ENCODE measurements at regions not wholly inside any gene's neighbourhood (a gene's known extent, or its start where the extent isn't known, plus 50 kb on each side); places are given as distances from the start of the nearest gene placed in this dataset.
"Not testable (repeated sequence)": the region's sequence is repeated elsewhere in the genome, so short reads cannot be mapped to it uniquely, and the experiment has no call there.

DNA sequence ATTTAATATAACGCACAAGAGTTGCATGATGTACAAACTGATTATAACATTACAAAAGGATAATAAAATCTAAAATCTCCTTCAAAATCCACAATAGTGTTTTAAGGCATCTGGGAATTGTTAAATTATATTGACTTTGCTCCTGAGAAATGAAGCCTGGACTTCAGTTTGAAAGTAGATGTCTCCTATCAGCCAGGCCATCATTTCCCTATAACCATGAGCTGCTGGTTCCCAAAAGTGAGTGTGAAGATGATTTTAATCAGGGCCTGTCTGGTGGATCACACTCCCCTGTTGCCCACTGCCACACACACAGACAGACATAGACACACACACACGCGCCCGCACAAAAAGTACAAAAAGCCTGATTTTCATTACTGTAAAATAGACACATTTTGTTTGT lies 480.7 kb downstream of the RPS29 start:
- Histone ChIP-seq H2AFZ (ENCODE audit: low read depth, low read length) (no peak overlapping the region), H3K36me3 (ENCODE audit: insufficient read depth, low read length) (no peaks in the 10 kb centered on the region), H3K9me3 (ENCODE audit: low read length) (no peaks in the 10 kb centered on the region), H3K4me1 (ENCODE audit: insufficient read depth, low read length) (no peaks in the 10 kb centered on the region), H3K27me3 (ENCODE audit: insufficient read depth, low read length) (no peaks in the 10 kb centered on the region), H3K4me3 (ENCODE audit: low read length) (no peak overlapping the region)

GRCh38 chr14:49092345-49092744 lies 493.8 kb downstream of the RPS29 start:
- no peak overlapping the region for H3K4me3 ChIP-seq (ENCODE audit: low read length)
- H3K27me3 ChIP-seq (ENCODE audit: insufficient read depth, low read length) = no peaks in the 10 kb centered on the region
- no peaks in the 10 kb centered on the region for H3K4me1 ChIP-seq (ENCODE audit: insufficient read depth, low read length)
- no peaks in the 10 kb centered on the region for H3K36me3 ChIP-seq (ENCODE audit: insufficient read depth, low read length)
- no peak overlapping the region for H2AFZ ChIP-seq (ENCODE audit: low read depth, low read length)
- H3K9me3 ChIP-seq (ENCODE audit: low read length) = no peaks in the 10 kb centered on the region

DNA sequence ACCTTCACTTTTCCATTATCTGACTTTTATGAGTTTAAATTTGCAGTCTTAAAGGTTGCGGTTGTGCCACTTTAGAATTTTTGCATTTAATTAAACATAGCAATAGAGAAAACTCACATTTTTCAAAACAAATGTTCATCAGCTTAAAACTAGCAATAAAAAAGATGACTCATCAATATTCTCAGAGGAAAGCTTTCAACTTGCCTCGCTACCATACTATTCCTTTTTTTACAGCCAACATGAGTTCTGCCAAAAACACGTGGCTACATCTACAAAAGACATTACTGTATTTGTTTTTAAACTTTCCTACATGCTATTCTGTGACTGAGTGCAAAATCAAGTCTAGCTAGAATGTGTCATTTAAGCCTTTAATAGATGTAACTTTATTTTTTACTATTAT lies 497.1 kb downstream of the RPS29 start:
- H3K36me3 ChIP-seq (ENCODE audit: insufficient read depth, low read length) = no peaks in the 10 kb centered on the region
- H3K4me3 ChIP-seq (ENCODE audit: low read length) = no peak overlapping the region
- no peak overlapping the region for H2AFZ ChIP-seq (ENCODE audit: low read depth, low read length)
- H3K27me3 ChIP-seq (ENCODE audit: insufficient read depth, low read length) = no peaks in the 10 kb centered on the region
- no peaks in the 10 kb centered on the region for H3K9me3 ChIP-seq (ENCODE audit: low read length)
- no peaks in the 10 kb centered on the region for H3K4me1 ChIP-seq (ENCODE audit: insufficient read depth, low read length)

DNA sequence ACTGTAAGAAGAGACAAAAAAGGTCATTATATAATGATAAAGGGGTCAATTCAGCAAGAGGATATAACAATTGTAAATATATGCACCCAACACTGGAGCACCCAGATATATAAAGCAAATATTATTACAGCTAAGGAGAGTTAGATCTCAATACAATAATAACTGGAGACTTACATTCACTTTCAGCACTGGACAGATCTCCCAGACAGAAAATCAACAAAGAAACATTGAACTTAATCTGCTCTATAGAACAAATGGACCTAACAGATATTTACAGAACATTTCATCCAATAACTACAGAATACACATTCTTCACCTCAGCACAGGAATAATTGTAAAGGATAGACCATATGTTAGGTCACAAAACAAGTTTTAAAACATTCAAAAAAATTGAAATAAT lies 512.9 kb downstream of the RPS29 start:
- not testable (repeated sequence) for H3K4me3 ChIP-seq (ENCODE audit: low read length); H3K9me3 ChIP-seq (ENCODE audit: low read length); H3K4me1 ChIP-seq (ENCODE audit: insufficient read depth, low read length); H2AFZ ChIP-seq (ENCODE audit: low read depth, low read length); H3K36me3 ChIP-seq (ENCODE audit: insufficient read depth, low read length); H3K27me3 ChIP-seq (ENCODE audit: insufficient read depth, low read length)

- Histone ChIP-seq H3K4me3 (ENCODE audit: low read length) (no peak overlapping the region), H3K9me3 (ENCODE audit: low read length) (no peaks in the 10 kb centered on the region), H3K27me3 (ENCODE audit: insufficient read depth, low read length) (no peaks in the 10 kb centered on the region), H3K4me1 (ENCODE audit: insufficient read depth, low read length) (no peaks in the 10 kb centered on the region), H3K36me3 (ENCODE audit: insufficient read depth, low read length) (no peaks in the 10 kb centered on the region), H2AFZ (ENCODE audit: low read depth, low read length) (no peak overlapping the region)
These were observed 527.7 kb downstream of the RPS29 start for GRCh38 chr14:49058511-49058910.

DNA sequence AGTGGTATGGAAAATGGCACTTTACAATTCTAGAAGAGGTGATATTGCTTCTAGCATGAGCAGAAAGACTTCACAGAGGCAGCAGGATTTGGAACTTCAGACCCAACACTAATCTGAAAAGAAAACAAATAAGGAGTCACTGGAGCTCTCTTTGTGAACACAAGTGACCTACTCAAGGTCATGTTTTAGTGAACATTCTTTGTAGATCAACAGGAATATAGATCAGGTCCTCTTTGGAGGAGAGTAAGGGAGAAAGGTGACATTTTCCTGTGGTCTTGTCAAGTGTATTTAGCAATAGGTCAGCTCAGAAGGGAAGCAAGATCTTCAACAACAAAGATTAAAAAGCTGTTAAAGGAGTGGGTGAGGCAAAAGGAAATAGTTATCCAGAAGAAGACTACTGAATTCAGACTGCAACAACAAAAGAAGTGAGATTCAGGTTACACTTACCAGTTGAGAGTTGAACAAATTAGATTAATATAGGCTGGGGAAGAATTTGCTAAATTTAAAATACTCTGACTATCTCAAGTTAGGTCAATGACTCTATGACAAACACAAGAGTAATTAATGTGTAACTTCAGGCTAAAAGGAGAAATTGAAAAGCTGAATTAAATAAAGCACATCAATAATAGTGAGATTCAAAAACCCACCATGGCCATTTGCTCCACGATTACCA lies 528.2 kb downstream of the RPS29 start:
- no peaks in the 10 kb centered on the region for H3K4me1 ChIP-seq (ENCODE audit: insufficient read depth, low read length)
- H3K27me3 ChIP-seq (ENCODE audit: insufficient read depth, low read length) = no peaks in the 10 kb centered on the region
- H3K9me3 ChIP-seq (ENCODE audit: low read length) = no peaks in the 10 kb centered on the region
- H2AFZ ChIP-seq (ENCODE audit: low read depth, low read length) = no peak overlapping the region
- no peak overlapping the region for H3K4me3 ChIP-seq (ENCODE audit: low read length)
- H3K36me3 ChIP-seq (ENCODE audit: insufficient read depth, low read length) = no peaks in the 10 kb centered on the region

- Histone ChIP-seq H3K9me3 (ENCODE audit: low read length) (no peaks in the 10 kb centered on the region), H3K4me1 (ENCODE audit: insufficient read depth, low read length) (no peaks in the 10 kb centered on the region), H3K4me3 (ENCODE audit: low read length) (no peak overlapping the region)
These were observed 530.2 kb downstream of the RPS29 start for GRCh38 chr14:49056021-49056420.

GRCh38 chr14:49052521-49052920 lies 533.7 kb downstream of the RPS29 start:
- no peaks in the 10 kb centered on the region for H3K9me3 ChIP-seq (ENCODE audit: low read length)
- no peak overlapping the region for H2AFZ ChIP-seq (ENCODE audit: low read depth, low read length)
- H3K27me3 ChIP-seq (ENCODE audit: insufficient read depth, low read length) = no peaks in the 10 kb centered on the region
- peaks cover 2% of the 10 kb centered on the region for H3K4me1 ChIP-seq (ENCODE audit: insufficient read depth, low read length)
- H3K4me3 ChIP-seq (ENCODE audit: low read length) = no peak overlapping the region
- no peaks in the 10 kb centered on the region for H3K36me3 ChIP-seq (ENCODE audit: insufficient read depth, low read length)

More at GRCh38 chr14:49056021-49056420, 530.2 kb downstream of the RPS29 start:
- Histone ChIP-seq H3K36me3 (ENCODE audit: insufficient read depth, low read length) (no peaks in the 10 kb centered on the region), H3K27me3 (ENCODE audit: insufficient read depth, low read length) (no peaks in the 10 kb centered on the region), H2AFZ (ENCODE audit: low read depth, low read length) (no peak overlapping the region)

DNA sequence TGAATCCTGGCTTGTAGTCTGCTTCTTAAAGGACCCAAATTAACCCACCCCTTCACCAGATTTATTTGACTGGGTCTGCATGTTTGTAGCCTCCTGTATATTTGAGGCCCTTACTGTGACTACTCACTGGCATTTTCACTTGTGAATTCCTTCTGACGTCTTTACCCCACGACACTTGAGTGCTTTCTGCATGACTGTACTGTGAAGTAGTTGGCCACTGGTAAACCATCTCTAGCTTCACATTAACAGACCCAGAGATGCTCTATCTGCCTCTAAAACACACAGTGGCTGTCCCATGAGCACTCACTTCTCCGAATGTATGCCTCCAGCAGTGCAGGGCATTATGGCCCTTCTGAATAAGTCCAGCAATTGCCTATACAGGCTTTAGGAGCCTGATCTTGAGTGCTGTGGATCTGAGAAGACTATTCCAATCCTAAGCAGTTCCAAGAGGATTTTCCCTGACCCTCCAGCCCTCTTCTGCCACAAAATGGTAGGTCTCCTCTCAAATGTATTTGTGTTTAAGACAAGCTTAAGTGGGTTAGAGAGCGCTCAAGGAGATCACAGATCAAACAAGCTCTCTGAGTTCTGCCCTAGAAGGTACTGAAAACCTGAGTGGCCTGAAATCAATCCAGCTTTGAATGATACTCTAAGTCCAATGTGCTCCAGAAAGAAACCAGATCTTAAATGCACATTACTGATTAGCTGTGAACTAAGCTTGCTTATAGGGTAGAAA lies 534.7 kb downstream of the RPS29 start:
- Histone ChIP-seq H3K36me3 (ENCODE audit: insufficient read depth, low read length) (no peaks in the 10 kb centered on the region), H2AFZ (ENCODE audit: low read depth, low read length) (no peak overlapping the region), H3K4me1 (ENCODE audit: insufficient read depth, low read length) (peaks cover 2% of the 10 kb centered on the region), H3K27me3 (ENCODE audit: insufficient read depth, low read length) (no peaks in the 10 kb centered on the region), H3K9me3 (ENCODE audit: low read length) (no peaks in the 10 kb centered on the region), H3K4me3 (ENCODE audit: low read length) (no peak overlapping the region)

GRCh38 chr14:49050822-49051221 lies 535.4 kb downstream of the RPS29 start:
- H3K27me3 ChIP-seq (ENCODE audit: insufficient read depth, low read length) = no peaks in the 10 kb centered on the region
- no peaks in the 10 kb centered on the region for H3K9me3 ChIP-seq (ENCODE audit: low read length)
- H3K36me3 ChIP-seq (ENCODE audit: insufficient read depth, low read length) = no peaks in the 10 kb centered on the region
- no peak overlapping the region for H2AFZ ChIP-seq (ENCODE audit: low read depth, low read length)
- H3K4me3 ChIP-seq (ENCODE audit: low read length) = no peak overlapping the region
- H3K4me1 ChIP-seq (ENCODE audit: insufficient read depth, low read length) = peaks cover 2% of the 10 kb centered on the region

- peaks cover 2% of the 10 kb centered on the region for H3K4me1 ChIP-seq (ENCODE audit: insufficient read depth, low read length)
- no peaks in the 10 kb centered on the region for H3K36me3 ChIP-seq (ENCODE audit: insufficient read depth, low read length)
- no peak overlapping the region for H3K4me3 ChIP-seq (ENCODE audit: low read length)
- no peaks in the 10 kb centered on the region for H3K9me3 ChIP-seq (ENCODE audit: low read length)
- H3K27me3 ChIP-seq (ENCODE audit: insufficient read depth, low read length) = no peaks in the 10 kb centered on the region
- H2AFZ ChIP-seq (ENCODE audit: low read depth, low read length) = no peak overlapping the region
These were observed 536.5 kb downstream of the RPS29 start for GRCh38 chr14:49049711-49050110.

- Histone ChIP-seq H3K36me3 (ENCODE audit: insufficient read depth, low read length) (no peaks in the 10 kb centered on the region), H3K4me3 (ENCODE audit: low read length) (no peak overlapping the region), H2AFZ (ENCODE audit: low read depth, low read length) (no peak overlapping the region), H3K27me3 (ENCODE audit: insufficient read depth, low read length) (no peaks in the 10 kb centered on the region), H3K9me3 (ENCODE audit: low read length) (no peaks in the 10 kb centered on the region), H3K4me1 (ENCODE audit: insufficient read depth, low read length) (peaks cover 2% of the 10 kb centered on the region)
These were observed 541.2 kb downstream of the RPS29 start for GRCh38 chr14:49044981-49045380.

DNA sequence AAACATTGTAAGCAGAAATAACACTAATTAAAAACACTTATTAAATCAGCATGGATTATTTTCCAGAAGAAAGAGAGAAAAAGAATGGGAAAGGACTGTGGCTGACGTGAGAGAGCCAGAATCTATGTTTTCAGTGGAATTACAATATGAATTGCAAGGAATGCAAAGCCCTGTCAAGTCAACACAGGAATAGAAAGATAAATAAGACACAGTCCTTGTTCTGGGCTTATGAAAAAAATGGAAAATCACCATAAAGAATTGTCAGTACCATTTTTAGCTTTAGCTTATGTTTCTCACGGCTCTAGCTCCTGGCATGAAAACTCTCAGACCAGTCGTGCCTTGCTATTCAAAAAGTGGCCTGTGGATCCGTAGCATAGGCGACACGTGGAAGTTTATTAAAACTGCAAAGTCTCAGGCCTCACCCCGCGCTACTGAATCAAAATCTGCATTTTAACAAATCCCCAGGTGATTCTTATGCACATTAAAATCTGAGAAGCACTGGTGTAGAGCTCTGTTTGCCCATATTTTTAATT lies 549.1 kb downstream of the RPS29 start:
- Histone ChIP-seq H3K4me3 (ENCODE audit: low read length) (no peak overlapping the region), H3K4me1 (ENCODE audit: insufficient read depth, low read length) (peaks cover 8% of the 10 kb centered on the region), H3K27me3 (ENCODE audit: insufficient read depth, low read length) (no peaks in the 10 kb centered on the region), H3K36me3 (ENCODE audit: insufficient read depth, low read length) (no peaks in the 10 kb centered on the region), H2AFZ (ENCODE audit: low read depth, low read length) (no peak overlapping the region), H3K9me3 (ENCODE audit: low read length) (no peaks in the 10 kb centered on the region)

All from neuron (in vitro differentiated cells).